ENCODE measurements at regions not wholly inside any gene's neighbourhood (a gene's known extent, or its start where the extent isn't known, plus 50 kb on each side); places are given as distances from the start of the nearest gene placed in this dataset.

DNA sequence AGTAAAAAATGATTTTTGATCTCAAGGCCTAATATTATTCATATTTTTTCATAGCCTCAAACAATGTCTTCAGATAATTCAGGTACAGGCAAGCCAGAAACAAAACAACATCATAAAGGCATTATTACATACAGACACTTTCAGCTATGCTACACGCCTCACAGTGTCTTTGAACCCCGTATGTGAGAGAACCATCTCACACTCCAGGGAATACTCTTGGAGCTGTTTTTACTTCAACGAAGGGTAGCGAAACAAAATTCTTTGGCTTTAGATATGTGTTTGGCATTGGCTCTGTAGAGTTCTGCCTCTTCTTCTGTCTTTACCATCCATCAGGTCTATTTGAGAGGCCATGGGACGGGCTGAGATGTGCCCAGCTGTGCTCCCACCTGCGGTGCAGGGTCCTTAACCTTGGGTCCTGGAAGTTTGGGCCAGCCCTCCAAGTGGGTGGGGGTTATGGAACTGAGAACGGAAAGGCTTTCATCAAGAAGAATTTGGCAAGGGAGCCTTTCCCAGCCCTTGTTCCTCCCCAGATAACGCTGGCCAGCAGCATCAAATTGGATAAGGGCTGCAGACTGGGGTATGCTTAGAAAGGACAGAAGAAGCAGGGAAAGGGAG, 276.9 kb downstream of the TCF7L2 start:
- H3K4me3 ChIP-seq (ENCODE audit: low read depth, low read length): no peak overlapping the region
- TF ChIP-seq, protein P1, sequence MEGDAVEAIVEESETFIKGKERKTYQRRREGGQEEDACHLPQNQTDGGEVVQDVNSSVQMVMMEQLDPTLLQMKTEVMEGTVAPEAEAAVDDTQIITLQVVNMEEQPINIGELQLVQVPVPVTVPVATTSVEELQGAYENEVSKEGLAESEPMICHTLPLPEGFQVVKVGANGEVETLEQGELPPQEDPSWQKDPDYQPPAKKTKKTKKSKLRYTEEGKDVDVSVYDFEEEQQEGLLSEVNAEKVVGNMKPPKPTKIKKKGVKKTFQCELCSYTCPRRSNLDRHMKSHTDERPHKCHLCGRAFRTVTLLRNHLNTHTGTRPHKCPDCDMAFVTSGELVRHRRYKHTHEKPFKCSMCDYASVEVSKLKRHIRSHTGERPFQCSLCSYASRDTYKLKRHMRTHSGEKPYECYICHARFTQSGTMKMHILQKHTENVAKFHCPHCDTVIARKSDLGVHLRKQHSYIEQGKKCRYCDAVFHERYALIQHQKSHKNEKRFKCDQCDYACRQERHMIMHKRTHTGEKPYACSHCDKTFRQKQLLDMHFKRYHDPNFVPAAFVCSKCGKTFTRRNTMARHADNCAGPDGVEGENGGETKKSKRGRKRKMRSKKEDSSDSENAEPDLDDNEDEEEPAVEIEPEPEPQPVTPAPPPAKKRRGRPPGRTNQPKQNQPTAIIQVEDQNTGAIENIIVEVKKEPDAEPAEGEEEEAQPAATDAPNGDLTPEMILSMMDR (IDR thresholded peaks at IDR 0.05; ENCODE audit: low read depth, low read length, missing control alignments): no peak
- in situ Hi-C loops (cut with HindIII; ENCODE audit: low sequenced_read_pairs): no loop called here
- DNase-seq (ENCODE audit: low read depth): no peak

DNA sequence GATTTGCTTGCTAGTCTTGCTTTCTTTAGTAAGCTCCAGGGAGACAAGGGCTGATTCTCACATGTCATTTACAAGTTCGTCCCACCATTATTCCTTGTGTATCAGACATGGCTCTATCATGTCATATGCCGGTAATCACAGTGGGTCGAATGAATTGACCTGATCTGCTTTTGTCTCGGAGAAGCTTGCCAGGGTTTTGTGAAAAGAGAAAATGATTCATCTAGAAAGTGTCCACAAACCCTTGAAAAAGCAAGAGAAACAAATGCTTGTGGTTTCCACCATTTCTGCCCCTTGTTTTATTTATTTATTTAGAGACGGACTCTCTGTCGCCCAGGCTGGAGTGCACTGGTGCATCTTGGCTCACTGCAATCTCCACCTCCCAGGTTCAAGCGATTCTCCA, 278.5 kb downstream of the TCF7L2 start:
- in situ Hi-C loops (cut with HindIII; ENCODE audit: low sequenced_read_pairs): no loop called here
- H3K4me3 ChIP-seq (ENCODE audit: low read depth, low read length): no peak overlapping the region
- peak; percentile 73 for DNase-seq (ENCODE audit: low read depth)
- TF ChIP-seq, protein P1 (IDR thresholded peaks at IDR 0.05; ENCODE audit: low read depth, low read length, missing control alignments): no peak

DNA sequence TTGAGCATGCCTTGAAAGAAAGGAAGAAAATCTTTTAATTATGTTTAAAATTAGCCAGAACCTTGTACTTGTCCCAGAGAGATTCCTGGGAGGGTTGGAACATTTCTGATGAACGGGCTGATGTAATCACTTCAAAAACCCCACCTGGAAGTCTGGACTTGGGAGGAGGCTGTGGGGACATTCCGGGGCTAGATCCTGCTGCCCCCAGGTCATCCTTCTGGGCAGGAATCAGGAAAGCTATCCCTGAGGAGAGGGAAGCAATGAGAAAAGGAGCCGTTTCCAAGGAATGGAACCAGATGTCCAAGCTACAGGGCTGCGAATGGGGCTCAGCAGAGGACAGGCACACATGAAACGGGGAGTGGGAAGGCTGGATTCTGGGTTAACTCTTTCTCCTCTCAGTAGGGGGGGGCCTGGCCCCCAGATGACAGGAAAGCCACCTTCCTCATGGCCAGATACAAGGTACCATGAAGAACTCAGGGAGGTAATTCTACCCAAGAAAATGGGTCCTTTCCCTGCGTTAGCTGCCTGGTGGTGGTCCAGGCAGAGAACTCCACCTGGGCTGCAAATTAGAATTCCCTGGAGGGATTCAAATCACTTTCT, 280.1 kb downstream of the TCF7L2 start:
- no peak for DNase-seq (ENCODE audit: low read depth)
- no peak overlapping the region for H3K4me3 ChIP-seq (ENCODE audit: low read depth, low read length)
- in situ Hi-C loops (cut with HindIII; ENCODE audit: low sequenced_read_pairs): no loop called here
- TF ChIP-seq, protein P1 (IDR thresholded peaks at IDR 0.05; ENCODE audit: low read depth, low read length, missing control alignments): no peak

DNA sequence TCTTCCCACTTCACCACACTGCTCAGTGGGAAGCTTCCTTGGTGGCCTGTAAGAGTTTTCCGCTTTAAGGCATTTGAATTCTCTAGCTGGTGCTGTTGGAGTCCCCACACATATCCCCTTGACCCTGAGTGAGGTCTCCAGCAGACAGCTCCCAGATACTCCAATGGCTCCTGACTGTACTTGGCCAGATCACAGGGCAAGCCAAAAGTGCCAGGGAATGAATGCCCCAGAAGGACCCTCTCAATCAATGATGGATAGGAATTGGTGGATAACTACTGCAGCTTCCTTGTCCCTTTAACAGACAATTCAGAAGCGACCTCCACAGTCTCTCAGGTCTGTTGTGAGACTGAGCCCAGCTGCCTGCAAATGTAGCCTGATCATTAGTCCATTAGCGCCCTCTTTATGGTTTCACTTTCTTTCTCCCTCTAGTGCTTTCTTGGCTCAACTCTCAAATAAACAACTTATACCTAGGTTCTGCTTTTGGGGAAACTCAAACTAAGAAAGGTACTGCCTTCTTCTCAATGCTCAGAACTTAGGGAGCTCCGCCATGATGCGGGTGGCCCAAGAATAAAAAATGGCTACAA, 283.0 kb downstream of the TCF7L2 start:
- in situ Hi-C loops (cut with HindIII; ENCODE audit: low sequenced_read_pairs): no loop called here

DNA sequence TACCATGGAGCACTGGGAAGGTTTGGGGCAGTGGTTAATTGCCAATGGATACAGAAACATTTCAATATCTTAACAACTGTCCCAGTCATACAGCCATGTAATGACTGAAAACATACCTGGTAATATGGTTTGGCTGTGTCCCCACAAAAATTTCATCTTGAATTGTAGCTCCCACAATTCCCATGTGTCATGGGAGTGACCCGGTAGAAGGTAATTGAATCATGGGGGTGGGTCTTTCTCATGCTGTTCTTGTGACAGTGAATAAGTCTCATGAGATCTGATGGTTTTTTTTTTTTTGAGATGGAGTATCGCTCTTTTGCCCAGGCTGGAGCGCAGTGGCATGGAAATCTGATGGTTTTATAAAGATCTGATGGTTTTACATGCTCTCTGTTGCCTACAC, 284.4 kb downstream of the TCF7L2 start:
- in situ Hi-C loops (cut with HindIII; ENCODE audit: low sequenced_read_pairs): no loop called here
- TF ChIP-seq, protein P1 (IDR thresholded peaks at IDR 0.05; ENCODE audit: low read depth, low read length, missing control alignments): no peak
- DNase-seq (ENCODE audit: low read depth): no peak
- no peak overlapping the region for H3K4me3 ChIP-seq (ENCODE audit: low read depth, low read length)

More for the DNA sequence above, 283.0 kb downstream of the TCF7L2 start:
- H3K4me3 ChIP-seq (ENCODE audit: low read depth, low read length): no peak overlapping the region
- DNase-seq (ENCODE audit: low read depth): no peak
- TF ChIP-seq, protein P1 (IDR thresholded peaks at IDR 0.05; ENCODE audit: low read depth, low read length, missing control alignments): no peak

DNA sequence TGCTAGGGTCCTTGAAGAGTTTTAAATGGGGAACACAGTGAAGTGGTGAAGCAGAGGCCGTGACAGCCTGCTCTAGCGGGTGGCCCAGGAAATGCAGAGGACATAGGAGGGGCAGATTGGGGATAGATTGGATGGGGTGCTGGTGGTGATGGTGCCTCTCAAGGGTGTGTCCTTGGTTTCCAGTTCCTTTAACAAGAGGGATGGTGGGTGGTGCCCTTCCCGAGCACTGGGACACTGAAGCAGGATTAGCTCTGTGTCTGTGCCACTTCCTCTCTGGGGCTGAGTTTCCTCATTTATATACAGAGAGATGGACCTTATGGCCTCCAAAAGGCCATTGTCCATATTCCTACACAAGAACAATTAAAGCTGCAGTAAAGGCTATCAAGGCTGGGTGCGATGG, 285.5 kb downstream of the TCF7L2 start:
- H3K4me3 ChIP-seq (ENCODE audit: low read depth, low read length): no peak overlapping the region
- DNase-seq (ENCODE audit: low read depth): no peak
- TF ChIP-seq, protein P1 (IDR thresholded peaks at IDR 0.05; ENCODE audit: low read depth, low read length, missing control alignments): no peak
- in situ Hi-C loops (cut with HindIII; ENCODE audit: low sequenced_read_pairs): no loop called here

Data from astrocyte of the cerebellum (primary cell).